ENCODE measurements at regions not wholly inside any gene's neighbourhood (a gene's known extent, or its start where the extent isn't known, plus 50 kb on each side); places are given as distances from the start of the nearest gene placed in this dataset.
A peak's percentile ranks its signal among the peaks of the same experiment; 100 is the strongest.
"Not testable (repeated sequence)": the region's sequence is repeated elsewhere in the genome, so short reads cannot be mapped to it uniquely, and the experiment has no call there.

DNA sequence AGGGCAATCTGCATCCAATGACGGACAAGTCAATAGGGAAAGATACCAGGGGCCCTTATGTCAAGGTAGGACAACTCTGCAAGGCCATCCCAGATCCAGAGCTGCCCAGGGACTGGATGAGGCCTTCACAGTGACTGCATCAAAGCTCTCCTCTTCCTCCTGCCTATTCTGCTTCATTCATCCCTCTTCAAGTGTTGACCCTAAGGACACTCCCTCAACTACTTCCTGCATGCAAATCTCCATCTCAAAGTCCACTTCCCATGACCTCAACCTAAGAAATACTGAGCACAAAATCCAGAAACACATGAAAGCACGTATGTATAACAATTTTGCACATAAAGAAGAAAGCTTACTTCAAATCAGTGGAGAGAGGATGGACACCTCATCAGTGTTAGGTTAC, 182.3 kb downstream of the AVL9 start:
- DNase-seq (ENCODE audit: low read depth in 1 of 2, low spot score in 1 of 2) = no peak
- no peaks in the 10 kb centered on the region for H3K4me1 ChIP-seq (ENCODE audit: low read depth)
- H3K36me3 ChIP-seq = peaks cover 7% of the 10 kb centered on the region
- H3K4me3 ChIP-seq = no peak overlapping the region
- TF ChIP-seq, protein P1, sequence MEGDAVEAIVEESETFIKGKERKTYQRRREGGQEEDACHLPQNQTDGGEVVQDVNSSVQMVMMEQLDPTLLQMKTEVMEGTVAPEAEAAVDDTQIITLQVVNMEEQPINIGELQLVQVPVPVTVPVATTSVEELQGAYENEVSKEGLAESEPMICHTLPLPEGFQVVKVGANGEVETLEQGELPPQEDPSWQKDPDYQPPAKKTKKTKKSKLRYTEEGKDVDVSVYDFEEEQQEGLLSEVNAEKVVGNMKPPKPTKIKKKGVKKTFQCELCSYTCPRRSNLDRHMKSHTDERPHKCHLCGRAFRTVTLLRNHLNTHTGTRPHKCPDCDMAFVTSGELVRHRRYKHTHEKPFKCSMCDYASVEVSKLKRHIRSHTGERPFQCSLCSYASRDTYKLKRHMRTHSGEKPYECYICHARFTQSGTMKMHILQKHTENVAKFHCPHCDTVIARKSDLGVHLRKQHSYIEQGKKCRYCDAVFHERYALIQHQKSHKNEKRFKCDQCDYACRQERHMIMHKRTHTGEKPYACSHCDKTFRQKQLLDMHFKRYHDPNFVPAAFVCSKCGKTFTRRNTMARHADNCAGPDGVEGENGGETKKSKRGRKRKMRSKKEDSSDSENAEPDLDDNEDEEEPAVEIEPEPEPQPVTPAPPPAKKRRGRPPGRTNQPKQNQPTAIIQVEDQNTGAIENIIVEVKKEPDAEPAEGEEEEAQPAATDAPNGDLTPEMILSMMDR (IDR thresholded peaks at IDR 0.05; ENCODE audit: low read depth, low read length) = no peak
- H3K27me3 ChIP-seq = no peaks in the 10 kb centered on the region
- no peak overlapping the region for H3K27ac ChIP-seq
- H3K9me3 ChIP-seq (ENCODE audit: low read depth) = no peaks in the 10 kb centered on the region

DNA sequence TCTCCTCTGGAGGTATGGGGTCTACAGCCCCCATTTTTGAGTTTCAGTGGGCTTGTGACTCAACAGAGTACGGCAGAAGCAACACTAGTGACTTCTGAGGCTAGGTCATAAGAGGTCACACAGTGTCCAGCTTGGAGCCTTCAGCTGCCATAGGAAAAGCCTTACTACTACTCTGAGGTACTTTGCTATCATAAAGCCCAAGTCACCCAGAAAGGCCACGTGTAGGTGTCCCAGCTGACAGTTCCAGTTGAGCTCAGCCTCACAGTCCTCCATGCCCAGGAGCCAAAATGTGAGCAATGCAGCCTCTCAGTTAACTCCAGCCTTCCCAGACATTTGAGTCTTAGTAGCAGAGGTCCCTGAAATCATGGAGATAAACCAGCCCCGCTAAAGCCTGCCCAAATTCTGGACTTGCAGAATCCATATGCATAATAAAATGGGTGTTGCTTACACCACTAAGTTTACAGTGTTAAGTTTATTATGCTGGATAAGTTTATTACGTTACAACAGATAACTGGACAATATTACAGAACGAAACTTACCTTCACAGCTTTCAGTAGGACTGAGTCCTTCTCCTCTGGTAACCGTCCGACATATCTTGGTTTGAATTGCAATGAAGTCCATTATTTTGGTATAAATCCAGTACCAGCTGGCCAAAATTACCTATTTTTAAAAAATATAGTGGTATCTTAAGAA, 181.1 kb downstream of the AVL9 start:
- no peaks in the 10 kb centered on the region for H3K4me1 ChIP-seq (ENCODE audit: low read depth)
- no peaks in the 10 kb centered on the region for H3K27me3 ChIP-seq
- no peak for DNase-seq (ENCODE audit: low read depth in 1 of 2, low spot score in 1 of 2)
- H3K36me3 ChIP-seq = peaks cover 7% of the 10 kb centered on the region
- H3K27ac ChIP-seq = no peak overlapping the region
- TF ChIP-seq, protein P1 (IDR thresholded peaks at IDR 0.05; ENCODE audit: low read depth, low read length) = no peak
- H3K4me3 ChIP-seq = no peak overlapping the region
- H3K9me3 ChIP-seq (ENCODE audit: low read depth) = no peaks in the 10 kb centered on the region

DNA sequence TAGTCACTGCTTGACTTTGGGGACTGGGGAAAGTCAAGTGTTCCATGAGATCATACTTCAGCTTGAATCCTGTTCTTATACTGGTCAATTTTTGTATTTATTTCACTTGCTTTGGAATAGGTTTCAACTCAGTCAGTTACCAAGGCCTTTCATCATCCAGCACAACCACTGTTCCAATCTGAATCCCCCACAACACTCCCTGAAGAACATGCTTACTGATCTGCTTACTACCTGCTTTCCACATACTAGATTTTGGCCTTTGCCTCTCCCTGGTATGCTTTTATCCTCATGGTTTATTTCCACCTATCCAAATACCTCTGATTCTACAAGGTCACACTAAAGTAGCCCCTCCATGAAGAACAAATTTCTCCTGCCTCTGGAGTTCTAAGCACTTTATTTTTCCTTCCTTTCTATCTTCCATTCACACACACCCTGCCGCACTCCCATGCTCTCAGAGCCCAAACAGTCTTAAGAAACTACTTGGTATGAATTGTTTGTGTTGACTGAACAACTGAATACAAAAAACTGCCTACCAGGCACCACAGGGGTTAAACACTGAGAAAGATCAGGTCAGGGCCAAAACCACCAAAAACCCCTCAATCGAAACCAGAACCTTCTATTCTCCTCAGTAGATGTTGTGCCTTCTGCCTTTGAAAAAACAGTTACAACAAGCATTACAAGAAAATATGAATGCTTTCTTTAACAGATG, 178.1 kb downstream of the AVL9 start:
- H3K27ac ChIP-seq = no peak overlapping the region
- H3K4me1 ChIP-seq (ENCODE audit: low read depth) = no peaks in the 10 kb centered on the region
- H3K27me3 ChIP-seq = no peaks in the 10 kb centered on the region
- no peak overlapping the region for H3K4me3 ChIP-seq
- TF ChIP-seq, protein P1 (IDR thresholded peaks at IDR 0.05; ENCODE audit: low read depth, low read length) = no peak
- no peaks in the 10 kb centered on the region for H3K9me3 ChIP-seq (ENCODE audit: low read depth)
- peaks cover 7% of the 10 kb centered on the region for H3K36me3 ChIP-seq
- DNase-seq (ENCODE audit: low read depth in 1 of 2, low spot score in 1 of 2) = no peak

DNA sequence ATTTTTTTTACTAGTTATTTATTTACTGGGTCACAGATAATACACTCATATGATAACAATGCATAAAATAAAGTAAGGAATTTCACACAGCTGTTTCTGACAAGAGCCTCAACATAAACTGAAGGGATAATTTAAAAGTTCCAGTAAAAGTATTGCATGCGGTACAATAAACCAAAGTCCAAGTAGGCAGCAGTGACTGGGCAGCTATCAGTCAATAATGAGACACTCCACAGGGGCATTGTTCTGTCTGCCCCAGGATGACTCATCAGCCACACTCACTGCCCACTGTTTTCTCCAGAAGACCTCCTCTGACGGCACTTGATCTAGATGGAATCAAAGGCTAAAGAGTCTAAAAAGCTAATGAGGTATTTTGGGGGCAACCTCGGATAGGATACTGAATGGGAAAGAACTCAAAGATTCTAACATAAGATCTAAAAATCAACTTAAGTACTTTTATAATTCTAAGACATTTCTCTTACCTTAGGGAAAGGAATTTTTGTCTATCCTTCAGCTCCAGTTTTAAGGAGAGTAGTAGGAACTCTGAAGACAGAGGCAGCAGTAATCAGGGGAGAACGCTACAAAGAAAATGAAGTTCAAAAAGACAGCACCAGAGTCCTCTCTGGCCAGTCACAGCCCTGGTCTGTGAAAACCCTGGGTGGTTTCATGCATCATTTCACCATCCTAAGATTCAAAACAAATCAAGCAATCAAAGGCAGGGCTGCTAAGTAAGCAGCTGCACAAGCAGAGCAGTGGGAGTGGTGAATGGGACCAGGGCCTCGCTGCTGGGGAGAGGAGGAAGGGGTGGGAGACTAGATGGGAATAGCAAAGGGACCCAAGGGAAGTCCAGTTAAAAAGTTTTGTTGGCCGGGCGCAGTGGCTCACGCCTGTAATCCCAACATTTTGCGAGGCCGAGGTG, 175.1 kb downstream of the AVL9 start:
- Histone ChIP-seq H3K4me1 (ENCODE audit: low read depth) (no peaks in the 10 kb centered on the region), H3K27me3 (no peaks in the 10 kb centered on the region), H3K9me3 (ENCODE audit: low read depth) (no peaks in the 10 kb centered on the region), H3K27ac (no peak overlapping the region), H3K4me3 (no peak overlapping the region), H3K36me3 (no peaks in the 10 kb centered on the region)
- peak in 1 of 2 donors; percentile 36 for DNase-seq (ENCODE audit: low read depth in 1 of 2, low spot score in 1 of 2)
- TF ChIP-seq, protein P1 (IDR thresholded peaks at IDR 0.05; ENCODE audit: low read depth, low read length) = no peak

DNA sequence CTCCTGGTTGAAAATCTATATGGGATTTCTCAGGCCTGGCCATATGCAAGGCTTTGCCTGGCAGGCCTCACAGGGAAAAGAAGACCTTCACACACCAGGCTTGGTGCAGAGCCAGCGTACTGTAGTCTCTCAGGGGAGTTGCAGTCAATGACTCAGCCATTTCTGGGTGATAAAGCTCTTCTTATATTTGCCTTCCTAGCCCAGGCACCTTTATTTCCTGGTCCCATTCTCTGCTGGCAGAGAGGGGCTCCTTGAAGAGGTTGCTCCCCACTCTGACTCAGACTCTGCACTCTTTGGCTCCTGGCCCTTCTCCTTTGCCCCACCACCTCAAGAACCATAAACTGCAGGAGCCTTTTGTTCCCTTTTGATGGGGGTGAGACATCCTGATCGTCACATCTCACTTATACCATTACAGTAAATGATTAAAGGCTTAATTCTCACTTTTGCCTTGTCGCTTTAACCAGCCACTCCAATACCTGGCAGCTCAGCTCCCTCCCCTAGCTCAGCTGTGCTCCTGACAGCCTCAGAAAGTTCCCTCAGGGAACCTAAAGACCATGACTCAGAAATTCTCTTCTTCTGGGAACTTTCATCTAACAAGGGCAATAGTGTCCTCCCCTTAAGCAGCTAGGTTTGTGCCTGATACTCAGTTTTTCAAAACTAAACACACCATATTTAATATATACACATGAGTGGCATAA, 174.0 kb downstream of the AVL9 start:
- DNase-seq (ENCODE audit: low read depth in 1 of 2, low spot score in 1 of 2) = peak in 1 of 2 donors; percentile 90
- not testable (repeated sequence) for H3K4me3 ChIP-seq, H3K27ac ChIP-seq

DNA sequence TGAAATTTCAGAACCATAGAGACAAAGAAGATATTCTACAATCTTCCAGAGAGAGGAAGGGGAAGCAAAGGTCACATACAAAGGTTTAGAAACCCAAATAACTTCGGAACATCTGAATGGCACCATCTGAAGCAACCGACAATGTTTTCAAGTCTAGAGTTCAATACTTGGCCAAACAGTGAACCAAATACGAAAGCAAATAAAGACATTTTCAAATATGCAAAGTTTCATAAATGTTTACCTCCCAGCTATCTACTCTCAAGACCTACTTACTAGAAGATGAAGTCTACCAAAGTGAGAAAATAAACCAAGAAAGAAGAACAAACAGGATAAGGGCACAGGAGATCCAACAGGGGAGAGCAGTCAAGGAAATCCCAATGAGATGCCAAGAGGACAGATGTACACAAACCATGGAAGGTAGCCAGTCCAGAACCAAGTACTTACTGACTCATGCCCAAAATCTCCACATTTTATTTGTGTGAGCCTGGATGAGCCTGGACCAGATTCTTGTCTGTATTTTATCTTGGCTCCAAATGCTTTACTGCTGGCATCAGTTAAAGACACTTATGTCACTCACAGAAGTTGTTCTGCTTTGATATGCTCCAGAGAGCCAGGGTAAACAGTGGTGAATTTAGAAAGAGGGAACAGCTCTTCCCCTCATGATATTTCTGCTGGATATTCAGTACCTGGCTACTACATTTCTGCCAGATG, 173.3 kb downstream of the AVL9 start:
- H3K4me3 ChIP-seq; H3K9me3 ChIP-seq (ENCODE audit: low read depth); H3K36me3 ChIP-seq; H3K4me1 ChIP-seq (ENCODE audit: low read depth); H3K27ac ChIP-seq; H3K27me3 ChIP-seq: not testable (repeated sequence)
- DNase-seq (ENCODE audit: low read depth in 1 of 2, low spot score in 1 of 2) = peak in 1 of 2 donors; percentile 35

More for the DNA sequence above, 174.0 kb downstream of the AVL9 start:
- H3K27me3 ChIP-seq; H3K4me1 ChIP-seq (ENCODE audit: low read depth); H3K9me3 ChIP-seq (ENCODE audit: low read depth); H3K36me3 ChIP-seq: not testable (repeated sequence)

DNA sequence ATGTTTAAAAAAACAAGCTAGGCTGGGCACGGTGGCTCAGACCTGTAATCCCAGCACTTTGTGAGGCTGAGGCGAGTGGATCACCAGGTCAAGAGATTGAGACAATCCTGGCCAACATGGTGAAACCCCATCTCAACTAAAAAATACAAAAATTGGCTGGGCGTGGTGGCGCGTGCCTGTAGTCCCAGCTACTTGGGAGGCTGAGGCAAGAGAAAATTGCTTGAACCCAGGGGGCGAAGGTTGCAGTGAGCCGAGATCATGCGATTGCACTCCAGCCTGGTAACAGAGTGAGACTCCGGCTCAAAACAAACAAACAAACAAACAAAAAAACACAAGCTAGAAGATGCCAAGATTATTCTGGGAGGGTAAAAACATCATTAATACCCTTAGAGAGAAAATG, 172.3 kb downstream of the AVL9 start:
- H3K4me3 ChIP-seq; DNase-seq (ENCODE audit: low read depth in 1 of 2, low spot score in 1 of 2); H3K9me3 ChIP-seq (ENCODE audit: low read depth); H3K36me3 ChIP-seq; H3K27ac ChIP-seq; H3K27me3 ChIP-seq; H3K4me1 ChIP-seq (ENCODE audit: low read depth): not testable (repeated sequence)

DNA sequence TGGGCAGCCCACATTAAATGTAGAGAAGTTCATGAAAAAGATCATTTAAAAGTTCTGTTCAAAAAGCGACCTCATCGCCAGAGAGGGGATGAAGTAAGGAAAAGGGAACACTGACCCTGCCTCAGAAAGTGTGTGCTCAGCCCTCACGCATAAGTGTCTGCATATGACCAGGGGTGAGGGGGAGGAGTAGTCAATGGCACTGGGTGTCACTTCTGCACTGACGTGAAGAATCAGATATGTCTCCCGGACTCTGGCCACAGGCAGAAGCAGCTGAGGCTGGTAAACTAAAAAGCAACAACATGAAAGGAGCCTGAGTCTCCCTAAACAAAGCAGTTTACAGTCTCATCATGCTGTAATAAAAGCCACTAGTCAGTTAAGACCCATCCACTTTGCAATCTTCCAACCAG, 168.5 kb downstream of the AVL9 start:
- H3K27ac ChIP-seq; H3K36me3 ChIP-seq; H3K27me3 ChIP-seq; H3K4me1 ChIP-seq (ENCODE audit: low read depth); DNase-seq (ENCODE audit: low read depth in 1 of 2, low spot score in 1 of 2); H3K9me3 ChIP-seq (ENCODE audit: low read depth); H3K4me3 ChIP-seq: not testable (repeated sequence)
